Neuron (in vitro differentiated cells): ENCODE measurements at regions not wholly inside any gene's neighbourhood (a gene's known extent, or its start where the extent isn't known, plus 50 kb on each side); places are given as distances from the start of the nearest gene placed in this dataset.

Experiments
- H2AFZ ChIP-seq: one replicate; pipeline ENCODE4 v1.6.1; 2013; ENCODE audit warnings: low read depth, mild to moderate bottlenecking, inconsistent platforms, low read length, moderate library complexity
- H3K27me3 ChIP-seq: one replicate; pipeline ENCODE4 v1.6.1; 2013; ENCODE audit warnings: low read length; ENCODE audit not compliant: insufficient read depth
- H3K36me3 ChIP-seq: one replicate; pipeline ENCODE4 v1.6.1; 2013; ENCODE audit warnings: low read length; ENCODE audit not compliant: insufficient read depth
- H3K4me1 ChIP-seq: one replicate; pipeline ENCODE4 v1.6.1; 2013; ENCODE audit warnings: low read length; ENCODE audit not compliant: insufficient read depth
- H3K4me3 ChIP-seq: 2 replicates; pipeline ENCODE4 v1.5.1; 2013; ENCODE audit warnings: mild to moderate bottlenecking, low read length, moderate library complexity
- H3K9me3 ChIP-seq: one replicate; pipeline ENCODE4 v1.6.1; 2013; ENCODE audit warnings: low read length

DNA sequence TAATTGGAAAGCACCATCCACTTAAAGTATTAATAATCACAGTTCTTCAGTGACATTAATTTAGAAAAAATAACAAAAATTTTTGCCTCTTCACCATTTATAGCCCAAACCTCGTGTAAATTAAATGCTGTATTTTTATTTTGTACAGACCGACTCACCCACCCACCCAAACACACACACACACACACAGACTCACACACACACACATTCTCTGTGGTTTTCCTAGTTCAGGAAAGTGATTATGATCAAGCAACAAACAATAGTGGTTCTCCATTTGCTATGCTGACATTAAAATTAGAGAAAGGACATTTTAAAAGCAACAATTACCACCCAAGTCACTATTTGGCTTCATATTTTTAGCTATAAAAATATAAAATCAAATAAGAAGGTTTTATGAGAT, 112.5 kb upstream of the FLRT2 start:
- no peak overlapping the region for H2AFZ ChIP-seq
- H3K9me3 ChIP-seq: no peaks in the 10 kb centered on the region
- no peaks in the 10 kb centered on the region for H3K36me3 ChIP-seq
- H3K4me3 ChIP-seq: no peak overlapping the region
- no peaks in the 10 kb centered on the region for H3K27me3 ChIP-seq
- H3K4me1 ChIP-seq: peaks cover 2% of the 10 kb centered on the region

DNA sequence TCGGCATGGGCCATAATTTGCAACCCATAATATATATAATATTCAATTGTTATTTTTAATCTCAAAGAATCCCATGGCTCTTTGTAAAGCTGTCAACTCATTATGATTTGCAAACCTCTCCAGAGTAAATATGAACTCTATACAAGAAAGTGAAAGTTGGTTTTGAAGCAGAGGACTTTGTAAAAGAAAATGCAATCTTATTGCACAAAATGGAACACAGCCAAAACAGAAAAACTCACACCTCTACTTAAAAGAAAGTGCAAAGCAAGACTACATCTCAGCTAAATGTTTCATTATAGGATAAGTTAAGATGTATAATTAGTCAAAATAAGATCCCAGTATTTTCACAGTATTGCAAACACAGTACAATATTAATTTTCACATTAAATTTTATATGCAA, 111.2 kb upstream of the FLRT2 start:
- H3K4me1 ChIP-seq: peaks cover 2% of the 10 kb centered on the region
- H3K4me3 ChIP-seq: no peak overlapping the region
- H3K27me3 ChIP-seq: no peaks in the 10 kb centered on the region
- no peaks in the 10 kb centered on the region for H3K9me3 ChIP-seq
- H2AFZ ChIP-seq: no peak overlapping the region
- no peaks in the 10 kb centered on the region for H3K36me3 ChIP-seq

DNA sequence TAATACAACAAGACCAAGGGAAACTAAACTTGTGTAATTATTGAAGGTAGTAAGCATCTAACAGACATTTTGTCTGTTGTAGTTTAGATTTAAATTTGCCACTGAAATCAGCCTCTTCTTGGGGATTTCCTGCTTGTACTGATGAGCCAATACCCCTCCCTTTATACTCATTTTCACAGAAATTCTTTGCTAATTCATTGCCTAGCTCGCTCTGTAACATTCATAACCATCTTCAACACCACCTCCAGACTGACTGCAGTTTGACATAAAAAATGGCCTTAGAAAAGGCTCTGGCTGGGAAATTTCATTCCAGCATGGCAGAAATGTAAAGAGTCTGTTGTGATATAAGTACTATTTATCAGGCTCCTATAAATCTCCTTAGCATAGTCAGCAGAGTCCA, 109.7 kb upstream of the FLRT2 start:
- Histone ChIP-seq H3K27me3 (no peaks in the 10 kb centered on the region), H3K36me3 (no peaks in the 10 kb centered on the region), H3K4me3 (no peak overlapping the region), H3K9me3 (no peaks in the 10 kb centered on the region), H3K4me1 (peaks cover 3% of the 10 kb centered on the region), H2AFZ (no peak overlapping the region)

DNA sequence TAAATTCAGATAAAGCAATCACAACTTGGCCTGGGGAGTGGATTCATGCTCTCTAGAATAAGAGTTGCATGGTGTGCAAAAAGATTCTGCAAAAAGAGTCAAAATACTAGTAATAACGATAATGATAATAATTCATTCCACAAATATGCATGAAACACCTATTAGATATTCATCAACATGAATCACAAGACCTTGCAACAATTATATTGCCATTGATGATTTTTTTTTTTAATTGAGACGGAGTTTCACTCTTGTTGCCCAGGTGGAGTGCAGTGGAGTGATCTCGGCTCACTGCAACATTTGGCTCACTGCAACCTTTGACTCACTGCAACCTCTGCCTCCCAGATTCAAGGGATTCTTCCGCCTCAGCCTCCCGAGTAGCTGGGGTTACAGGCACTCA, 109.2 kb upstream of the FLRT2 start:
- H2AFZ ChIP-seq: no peak overlapping the region
- peaks cover 5% of the 10 kb centered on the region for H3K4me1 ChIP-seq
- H3K36me3 ChIP-seq: no peaks in the 10 kb centered on the region
- no peaks in the 10 kb centered on the region for H3K9me3 ChIP-seq
- H3K27me3 ChIP-seq: no peaks in the 10 kb centered on the region
- H3K4me3 ChIP-seq: no peak overlapping the region

DNA sequence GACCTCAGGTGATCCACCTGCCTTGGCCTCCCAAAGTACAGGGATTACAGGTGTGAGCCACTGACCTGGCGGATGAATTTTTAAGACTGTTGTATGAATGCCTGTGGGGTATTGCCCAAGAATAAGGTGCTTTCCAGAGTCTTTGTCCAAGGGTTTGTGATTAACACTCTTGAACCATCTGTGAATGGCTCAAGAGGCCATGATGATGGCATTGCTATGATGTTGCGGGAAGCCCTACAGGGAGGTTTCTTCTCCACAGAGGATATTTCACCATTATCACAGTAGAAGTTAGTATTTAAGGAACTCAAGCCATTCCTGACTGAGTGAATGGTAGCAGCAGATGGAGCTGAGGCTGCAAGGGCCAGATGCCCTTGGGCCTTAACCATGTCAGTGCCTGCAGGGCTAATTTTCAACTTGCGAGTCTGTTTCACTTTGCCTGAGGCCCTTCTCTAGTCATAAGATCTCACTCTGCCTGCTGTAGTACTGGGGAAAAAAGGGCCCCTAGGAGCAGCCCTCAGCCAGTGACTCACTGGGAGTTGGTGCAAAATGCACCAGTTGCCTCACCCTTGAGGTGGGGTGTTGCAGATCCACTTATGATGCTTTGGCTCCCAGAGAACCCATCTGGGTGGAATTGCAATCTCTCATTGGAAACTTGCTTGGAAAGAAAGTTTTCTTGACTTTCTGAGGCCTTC, 108.6 kb upstream of the FLRT2 start:
- no peak overlapping the region for H3K4me3 ChIP-seq
- no peaks in the 10 kb centered on the region for H3K36me3 ChIP-seq
- no peaks in the 10 kb centered on the region for H3K27me3 ChIP-seq
- H3K9me3 ChIP-seq: no peaks in the 10 kb centered on the region
- H3K4me1 ChIP-seq: peaks cover 5% of the 10 kb centered on the region
- H2AFZ ChIP-seq: no peak overlapping the region

DNA sequence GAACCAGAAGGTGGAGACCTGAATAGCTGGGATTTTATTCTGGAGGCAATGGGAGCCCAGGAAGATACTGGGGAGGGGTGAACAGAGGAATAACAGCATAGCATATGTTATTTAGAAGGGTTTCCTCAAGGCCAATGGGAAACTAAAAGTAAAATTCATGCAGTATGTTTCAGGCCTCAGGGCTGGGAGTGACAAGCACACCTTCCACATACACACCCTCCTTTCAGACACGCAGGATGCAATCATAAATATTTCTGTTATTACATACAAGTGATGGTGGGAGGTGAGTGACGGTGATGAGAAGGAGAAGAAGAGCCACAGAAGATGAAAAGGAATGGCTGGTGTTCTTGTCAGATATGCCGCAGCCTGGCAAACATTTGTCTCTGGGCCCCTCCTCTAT, 106.1 kb upstream of the FLRT2 start:
- H3K27me3 ChIP-seq: no peaks in the 10 kb centered on the region
- H3K4me3 ChIP-seq: no peak overlapping the region
- H2AFZ ChIP-seq: no peak overlapping the region
- H3K36me3 ChIP-seq: no peaks in the 10 kb centered on the region
- H3K9me3 ChIP-seq: no peaks in the 10 kb centered on the region
- H3K4me1 ChIP-seq: peaks cover 5% of the 10 kb centered on the region

DNA sequence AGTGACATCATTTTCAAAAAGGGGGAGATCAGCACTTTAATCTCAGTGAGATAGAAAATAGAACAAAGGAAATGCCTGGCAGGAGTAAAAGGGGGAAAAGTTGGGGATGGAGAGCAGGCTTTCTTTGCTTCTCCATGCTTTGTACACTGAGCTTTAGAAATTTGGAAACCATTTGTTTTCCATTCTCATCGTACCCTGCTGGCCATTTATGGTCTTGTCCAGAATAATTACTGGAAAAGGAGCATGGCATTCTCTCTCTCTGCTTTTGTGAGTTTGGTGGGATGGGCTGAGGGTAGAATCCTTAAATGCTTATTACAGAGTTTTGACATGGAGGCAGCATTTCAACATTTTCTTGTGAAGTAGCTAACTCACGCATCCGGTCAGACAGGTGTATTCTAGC, 104.4 kb upstream of the FLRT2 start:
- Histone ChIP-seq H3K4me1 (peaks cover 5% of the 10 kb centered on the region), H3K36me3 (no peaks in the 10 kb centered on the region), H3K9me3 (no peaks in the 10 kb centered on the region), H2AFZ (peak overlapping the region; percentile 61), H3K27me3 (no peaks in the 10 kb centered on the region), H3K4me3 (no peak overlapping the region)

DNA sequence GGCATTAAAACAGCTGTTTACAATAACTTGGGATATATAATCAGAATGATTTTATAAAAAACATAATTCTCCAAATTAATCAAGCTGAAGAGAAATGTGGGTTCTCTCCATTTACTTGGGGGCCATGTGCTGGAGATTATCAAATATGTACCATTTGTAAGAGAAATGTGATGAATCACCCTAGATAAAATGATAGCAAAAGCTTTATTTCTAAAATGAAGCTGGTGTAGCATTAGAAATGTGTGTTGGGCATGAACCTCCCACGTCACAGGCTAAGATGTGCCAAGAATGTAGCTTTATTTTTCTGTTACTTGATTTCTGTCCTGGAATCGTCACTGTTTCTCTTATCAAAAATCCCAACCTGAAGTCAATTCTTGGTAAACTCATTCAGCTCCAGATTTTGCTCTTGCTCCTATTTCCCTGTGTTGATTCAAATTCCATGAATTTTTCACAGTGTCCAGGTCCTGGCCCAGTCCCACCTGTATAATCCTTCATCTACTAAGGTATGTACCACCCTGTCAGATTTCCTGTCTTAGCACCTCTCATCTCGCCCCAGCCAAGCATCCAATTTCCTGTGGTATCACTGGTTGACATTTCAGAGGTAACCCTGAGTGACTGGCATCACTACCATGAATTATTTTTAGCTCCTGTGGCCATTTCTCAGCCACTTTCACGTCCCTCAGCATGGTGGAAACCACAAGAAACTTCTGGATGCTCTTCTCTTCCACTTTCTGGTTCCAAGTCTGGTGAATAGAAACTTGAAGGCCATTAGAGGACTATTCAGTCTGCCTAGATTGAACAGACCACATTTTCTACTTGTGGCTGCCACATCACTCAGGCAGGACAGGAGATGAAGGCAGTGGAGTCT, 103.6 kb upstream of the FLRT2 start:
- Histone ChIP-seq H3K36me3 (no peaks in the 10 kb centered on the region), H3K4me1 (peaks cover 5% of the 10 kb centered on the region), H3K9me3 (no peaks in the 10 kb centered on the region), H3K27me3 (no peaks in the 10 kb centered on the region), H3K4me3 (no peak overlapping the region), H2AFZ (peak overlapping the region; percentile 61)

DNA sequence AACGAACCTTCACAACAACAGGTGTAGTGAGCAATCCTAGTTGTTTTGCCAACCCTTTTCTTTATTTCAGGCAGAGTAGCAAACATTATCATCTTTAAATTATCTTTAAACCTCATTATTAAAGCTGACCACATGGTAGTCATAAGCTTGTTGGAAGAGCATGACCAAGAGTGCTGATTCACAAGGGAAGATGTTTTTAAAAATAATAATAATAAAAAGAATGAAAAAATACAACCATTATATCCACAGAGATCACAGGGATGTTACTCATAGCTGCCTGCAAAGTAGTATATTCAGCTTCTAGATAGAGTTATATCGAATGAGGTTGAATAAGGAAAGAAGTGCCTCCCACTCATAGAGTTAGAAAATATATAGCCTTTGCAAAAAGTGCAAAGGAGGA, 101.0 kb upstream of the FLRT2 start:
- Histone ChIP-seq H3K36me3 (no peaks in the 10 kb centered on the region), H3K4me1 (peaks cover 5% of the 10 kb centered on the region), H3K9me3 (no peaks in the 10 kb centered on the region), H3K4me3 (no peak overlapping the region), H3K27me3 (no peaks in the 10 kb centered on the region), H2AFZ (no peak overlapping the region)

DNA sequence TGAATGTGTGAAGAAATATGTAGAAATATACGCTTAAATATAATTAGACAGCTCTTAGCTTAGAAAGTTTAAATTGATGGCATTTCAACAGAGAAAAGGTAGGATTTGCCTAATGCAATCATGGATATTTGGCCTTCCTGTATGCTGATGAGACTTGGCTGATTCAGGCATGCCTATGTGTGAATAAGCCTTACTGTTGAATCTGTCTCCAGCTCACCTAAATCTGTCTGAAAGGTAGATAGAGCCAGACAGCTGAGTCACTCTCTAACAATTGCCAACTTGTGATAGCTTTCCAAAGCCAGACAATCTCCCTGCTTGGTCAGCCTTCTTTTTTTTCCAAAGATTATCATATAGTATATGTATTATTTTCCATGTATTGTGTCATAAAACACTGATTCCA, 92.8 kb upstream of the FLRT2 start:
- no peaks in the 10 kb centered on the region for H3K9me3 ChIP-seq
- H3K4me3 ChIP-seq: no peak overlapping the region
- H3K36me3 ChIP-seq: no peaks in the 10 kb centered on the region
- H3K4me1 ChIP-seq: no peaks in the 10 kb centered on the region
- H2AFZ ChIP-seq: no peak overlapping the region
- H3K27me3 ChIP-seq: no peaks in the 10 kb centered on the region

DNA sequence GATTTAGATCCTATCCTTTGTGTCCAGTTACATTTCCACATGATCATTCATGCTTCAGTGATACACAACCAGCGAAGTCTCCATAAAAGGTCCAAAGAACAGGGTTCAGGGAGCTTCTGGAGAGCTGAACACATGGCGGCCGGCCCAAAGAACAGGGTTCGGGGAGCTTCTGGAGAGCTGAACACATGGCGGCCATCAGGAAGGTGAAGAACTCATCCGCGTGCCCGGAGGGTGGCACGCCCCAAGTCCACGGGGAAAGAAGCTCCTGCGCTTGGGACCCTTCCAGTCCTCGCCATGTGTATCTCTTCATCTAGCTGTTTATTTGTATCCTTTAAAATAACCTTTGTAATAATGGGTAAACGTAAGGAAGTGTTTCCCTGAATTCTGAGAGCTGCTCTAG, 91.9 kb upstream of the FLRT2 start:
- H3K4me3 ChIP-seq: no peak overlapping the region
- no peaks in the 10 kb centered on the region for H3K36me3 ChIP-seq
- no peak overlapping the region for H2AFZ ChIP-seq
- no peaks in the 10 kb centered on the region for H3K9me3 ChIP-seq
- no peaks in the 10 kb centered on the region for H3K27me3 ChIP-seq
- H3K4me1 ChIP-seq: no peaks in the 10 kb centered on the region

DNA sequence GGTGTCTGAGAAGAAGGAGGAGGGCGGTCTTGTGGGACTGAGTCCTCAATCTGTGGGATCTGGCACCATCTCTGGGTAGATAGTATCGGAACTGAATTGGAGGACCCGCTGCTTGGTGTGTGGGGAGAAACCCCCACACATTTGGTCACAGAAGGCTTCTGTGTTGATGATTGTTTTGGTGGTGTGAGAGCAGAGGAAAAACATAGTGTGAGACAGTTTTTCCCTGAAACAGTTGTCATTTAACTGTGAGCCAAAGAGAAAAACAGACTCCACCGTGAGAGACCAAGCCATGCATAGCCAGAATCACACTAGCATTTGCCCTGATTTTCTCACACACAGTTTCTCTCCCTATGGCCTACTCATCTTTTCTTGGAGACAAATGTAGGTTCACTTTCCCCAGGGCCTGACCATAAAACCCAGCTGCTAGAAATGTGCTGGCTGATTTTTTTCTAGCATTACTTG, 91.4 kb upstream of the FLRT2 start:
- Histone ChIP-seq H3K9me3 (no peaks in the 10 kb centered on the region), H2AFZ (no peak overlapping the region), H3K4me3 (no peak overlapping the region), H3K36me3 (no peaks in the 10 kb centered on the region), H3K27me3 (no peaks in the 10 kb centered on the region), H3K4me1 (no peaks in the 10 kb centered on the region)

DNA sequence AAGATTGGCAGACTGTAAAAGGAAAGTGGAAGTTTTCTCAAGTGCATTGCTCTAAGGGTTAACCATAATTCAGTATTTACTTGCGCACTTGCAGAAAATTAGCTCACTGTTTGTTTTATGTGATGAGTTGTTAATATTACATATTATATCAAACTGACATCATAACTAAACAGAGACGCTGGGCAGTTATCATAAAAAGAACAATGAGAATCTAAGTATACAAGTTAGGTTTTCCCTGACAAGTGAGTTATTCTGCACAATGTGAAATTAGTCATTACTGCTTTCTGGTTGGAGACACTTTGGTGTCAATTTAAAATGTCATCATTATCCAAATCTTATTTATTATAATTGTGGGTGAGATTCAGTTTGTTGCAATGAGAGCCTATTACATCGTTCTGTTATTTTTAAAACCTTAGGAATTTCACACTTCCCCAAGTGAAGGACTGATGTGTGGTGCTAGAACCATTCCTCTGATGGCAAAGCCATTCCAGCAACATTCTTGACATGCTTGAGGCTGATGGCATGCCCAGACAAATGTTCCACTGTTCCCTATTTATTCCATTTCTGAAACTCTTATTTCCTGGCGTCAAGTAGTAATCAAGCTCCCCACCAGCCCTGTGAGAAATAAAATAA, 90.1 kb upstream of the FLRT2 start:
- no peaks in the 10 kb centered on the region for H3K9me3 ChIP-seq
- H3K36me3 ChIP-seq: no peaks in the 10 kb centered on the region
- H3K4me1 ChIP-seq: no peaks in the 10 kb centered on the region
- no peak overlapping the region for H3K4me3 ChIP-seq
- H2AFZ ChIP-seq: no peak overlapping the region
- no peaks in the 10 kb centered on the region for H3K27me3 ChIP-seq
